SK-N-SH (cell line): ENCODE measurements at regions not wholly inside any gene's neighbourhood (a gene's known extent, or its start where the extent isn't known, plus 50 kb on each side); places are given as distances from the start of the nearest gene placed in this dataset.

Source experiments
- CTCF ChIA-PET: fragments of 300-600, 350-600 bp; formaldehyde crosslinking; extraction: SDS; loops from one replicate; lab custom pipeline; 2021; lab: Yijun Ruan, JAX
- POLR2A ChIA-PET: fragments of 350-600 bp; sonication (Branson Sonifier 250); formaldehyde crosslinking; extraction: SDS; loops from one replicate; lab custom pipeline; 2020; ENCODE audit warnings: antibody characterized with exemption, inconsistent platforms; lab: Yijun Ruan, JAX
- DNase-seq: peaks from one replicate; pipeline ENCODE4 v3.0.0; 2012
- H2AFZ ChIP-seq: fragments of 200-600 bp; sonication (generic); 2 replicates; pipeline ENCODE4 v1.8.1; 2016; ENCODE audit warnings: antibody characterized with exemption, mild to moderate bottlenecking, low read depth
- H3F3A ChIP-seq: fragments of 200-600 bp; sonication (generic); replicated peaks from 2 replicates; pipeline ENCODE3; 2016; ENCODE audit warnings: antibody characterized with exemption, mild to moderate bottlenecking; ENCODE audit not compliant: insufficient read depth
- H3K27ac ChIP-seq, 2 experiments: fragments of 200-500 bp in 1 of 2; fragments of 200-600 bp in 1 of 2; sonication (Bioruptor generic) in 1 of 2; sonication (generic), shearing (Covaris generic) in 1 of 2; 2 replicates each; pipeline versions ENCODE4 v1.5.1 to v1.6.1; 2014 to 2016; ENCODE audit warnings: low read depth in 2 of 2, inconsistent platforms in 1 of 2, low read length in 1 of 2, mild to moderate bottlenecking in 1 of 2, mixed read lengths in 1 of 2
- H3K27me3 ChIP-seq: fragments of 200-600 bp; sonication (generic), shearing (Covaris generic); 2 replicates; pipeline ENCODE4 v1.6.1; 2016; ENCODE audit warnings: mixed run types; ENCODE audit not compliant: insufficient read depth
- H3K36me3 ChIP-seq, 2 experiments: fragments of 200-500 bp in 1 of 2; fragments of 200-600 bp in 1 of 2; sonication (Bioruptor generic) in 1 of 2; sonication (generic) in 1 of 2; replicated peaks in 1 of 2; 2 replicates each; pipeline versions ENCODE3 to v1.5.1; 2014 to 2016; ENCODE audit warnings: low read length in 1 of 2, mild to moderate bottlenecking in 1 of 2; ENCODE audit not compliant: insufficient read depth in 2 of 2, control insufficient read depth in 1 of 2
- H3K4me1 ChIP-seq, 2 experiments: fragments of 200-500 bp in 1 of 2; fragments of 200-600 bp in 1 of 2; sonication (Bioruptor generic) in 1 of 2; sonication (generic), shearing (Covaris generic) in 1 of 2; 2 replicates each; pipeline versions ENCODE4 v1.5.1 to v1.6.1; 2014 to 2016; ENCODE audit warnings: low read depth in 1 of 2, low read length in 1 of 2, mixed run types in 1 of 2; ENCODE audit not compliant: insufficient read depth in 2 of 2, control insufficient read depth in 1 of 2
- H3K4me2 ChIP-seq: fragments of 200-600 bp; sonication (generic), shearing (Covaris generic); 2 replicates; pipeline ENCODE4 v1.6.1; 2017; ENCODE audit warnings: mixed run types
- H3K4me3 ChIP-seq, 2 experiments: fragments of 200-500 bp in 1 of 2; fragments of 200-600 bp in 1 of 2; sonication (Bioruptor generic) in 1 of 2; sonication (generic), shearing (Covaris generic) in 1 of 2; 2 replicates each; pipeline versions ENCODE4 v1.5.1 to v1.8.1; 2014 to 2016; ENCODE audit warnings: low read depth in 2 of 2, inconsistent platforms in 1 of 2, low read length in 1 of 2, mild to moderate bottlenecking in 1 of 2, mixed read lengths in 1 of 2, moderate library complexity in 1 of 2
- H3K79me2 ChIP-seq: fragments of 200-600 bp; sonication (generic); 2 replicates; pipeline ENCODE4 v1.8.1; 2017; ENCODE audit warnings: mild to moderate bottlenecking; ENCODE audit not compliant: insufficient read depth
- H3K9ac ChIP-seq: fragments of 200-600 bp; sonication (generic); 2 replicates; pipeline ENCODE4 v1.6.1; 2017; ENCODE audit warnings: mixed run types
- H3K9me2 ChIP-seq: fragments of 200-600 bp; sonication (generic); 2 replicates; pipeline ENCODE4 v1.6.1; 2017; ENCODE audit warnings: mixed run types
- H3K9me3 ChIP-seq: fragments of 200-600 bp; sonication (generic); 2 replicates; pipeline ENCODE4 v1.6.1; 2017; ENCODE audit warnings: mixed run types, mild to moderate bottlenecking, moderate library complexity
- H4K20me1 ChIP-seq: fragments of 200-600 bp; sonication (generic); 2 replicates; pipeline ENCODE4 v1.6.1; 2017; ENCODE audit warnings: mild to moderate bottlenecking, mixed run types; ENCODE audit not compliant: insufficient read depth
- CHD2 ChIP-seq: fragments of 150-350 bp; IDR thresholded peaks from 2 replicates; pipeline ENCODE4 v1.6.1; 2018; ENCODE audit warnings: low read length; ENCODE audit not compliant: partially characterized antibody
- EZH2phosphoT487 ChIP-seq: fragments of 200-600 bp; sonication (generic); IDR thresholded peaks from 2 replicates; pipeline ENCODE4 v1.6.1; 2017; ENCODE audit warnings: low read depth, mixed run types, mild to moderate bottlenecking, antibody characterized with exemption, moderate library complexity, borderline replicate concordance
- FOXM1 ChIP-seq: IDR thresholded peaks from 2 replicates; pipeline ENCODE4 v1.4.0; 2012; ENCODE audit warnings: low read depth, mild to moderate bottlenecking
- MAX ChIP-seq: IDR thresholded peaks from 2 replicates; pipeline ENCODE4 v1.4.0; 2012; ENCODE audit warnings: low read depth
- MEF2A ChIP-seq: IDR thresholded peaks from 2 replicates; pipeline ENCODE4 v1.4.0; 2012; ENCODE audit warnings: low read depth, borderline replicate concordance
- PBX3 ChIP-seq: IDR thresholded peaks from 2 replicates; pipeline ENCODE4; 2012
- RCOR1 ChIP-seq: fragments of 150-350 bp; IDR thresholded peaks from 2 replicates; pipeline ENCODE4 v1.6.1; 2017; ENCODE audit warnings: antibody characterized with exemption, low read length
- REST ChIP-seq: IDR thresholded peaks from 2 replicates; pipeline ENCODE4 v1.6.1; 2012; ENCODE audit warnings: mild to moderate bottlenecking, low read depth, low read length, moderate library complexity
- SIN3A ChIP-seq: IDR thresholded peaks from 2 replicates; pipeline ENCODE4 v1.6.1; 2012; ENCODE audit warnings: low read depth, mild to moderate bottlenecking, low read length, moderate library complexity, borderline replicate concordance
- YY1 ChIP-seq: IDR thresholded peaks from 2 replicates; pipeline ENCODE4 v1.4.0; 2012; ENCODE audit warnings: low read depth, mild to moderate bottlenecking
- WGBS: methylation state at CpG from one replicate; pipeline ENCODE4 v1.1.6; 2017; ENCODE audit warnings: low lambda C conversion rate; 5-methylcytosine and 5-hydroxymethylcytosine counted together

GRCh38 chr2:4066217-4066616 is 362.8 kb downstream of the DCDC2C start:
- POLR2A ChIA-PET, result no interaction called here
- H2AFZ ChIP-seq, result no peak overlapping the region
- H4K20me1 ChIP-seq, result no peaks in the 10 kb centered on the region
- H3K27me3 ChIP-seq, result no peaks in the 10 kb centered on the region
- H3K9me2 ChIP-seq, result no peaks in the 10 kb centered on the region
- no peak for DNase-seq
- H3K4me2 ChIP-seq, result no peak overlapping the region
- H3K79me2 ChIP-seq, result no peaks in the 10 kb centered on the region
- H3K36me3 ChIP-seq, result no peaks in the 10 kb centered on the region
- WGBS, result 17% methylated on average over 4 of the region's 4 CpGs
- CTCF ChIA-PET, result no interaction called here
- no peak for TF ChIP-seq FOXM1
- no peak for TF ChIP-seq EZH2phosphoT487
- TF ChIP-seq SIN3A, result no peak
- no peak for TF ChIP-seq RCOR1
- H3K9me3 ChIP-seq, result no peaks in the 10 kb centered on the region
- H3K4me1 ChIP-seq, result no peaks in the 10 kb centered on the region
- H3K27ac ChIP-seq, result no peak overlapping the region
- H3F3A ChIP-seq, result no peaks in the 10 kb centered on the region
- H3K4me3 ChIP-seq, result no peak overlapping the region
- no peak overlapping the region for H3K9ac ChIP-seq

GRCh38 chr2:4073026-4073569 is 369.7 kb downstream of the DCDC2C start:
- Histone ChIP-seq H3K9me3 (no peaks in the 10 kb centered on the region), H4K20me1 (no peaks in the 10 kb centered on the region), H3F3A (no peaks in the 10 kb centered on the region), H3K27ac (no peak overlapping the region), H3K27me3 (no peaks in the 10 kb centered on the region), H3K79me2 (no peaks in the 10 kb centered on the region), H3K4me3 (no peak overlapping the region), H3K9me2 (no peaks in the 10 kb centered on the region), H3K9ac (no peak overlapping the region), H3K36me3 (no peaks in the 10 kb centered on the region), H2AFZ (no peak overlapping the region), H3K4me1 (no peaks in the 10 kb centered on the region), H3K4me2 (no peak overlapping the region)
- TF ChIP-seq PBX3, result no peak
- TF ChIP-seq REST, result no peak
- TF ChIP-seq YY1, result no peak
- TF ChIP-seq MEF2A, result no peak
- TF ChIP-seq CHD2, result no peak
- no peak for TF ChIP-seq MAX
- WGBS, result 33% methylated on average over 11 of the region's 11 CpGs
- CTCF ChIA-PET, result interaction anchor here (1.1 kb wide), 1 partner anchor 70 kb away, joined by 3 read pairs; no protein-coding TSS in a partner anchor
- no peak for DNase-seq
- POLR2A ChIA-PET, result no interaction called here
